GM12864 (cell line): ENCODE measurements at regions not wholly inside any gene's neighbourhood (a gene's known extent, or its start where the extent isn't known, plus 50 kb on each side); places are given as distances from the start of the nearest gene placed in this dataset.

Experiments used
- DNase-seq: peaks from one replicate; pipeline ENCODE4 v3.0.0-alpha.2; 2011; ENCODE audit warnings: low read depth
- H3K4me3 ChIP-seq: 2 replicates; pipeline ENCODE4 v1.5.1; 2011; ENCODE audit warnings: mild to moderate bottlenecking, low read depth, low read length, control low read depth
- CTCF ChIP-seq: IDR thresholded peaks from 2 replicates; pipeline ENCODE4 v1.5.1; 2011; ENCODE audit warnings: low read depth, mild to moderate bottlenecking, moderate library complexity, low read length, control low read depth, inconsistent platforms; ENCODE audit errors: missing control alignments

- no peak for TF ChIP-seq CTCF
- H3K4me3 ChIP-seq, result no peak overlapping the region
- no peak for DNase-seq
Observed at GRCh38 chr12:30422844-30423243, 272.8 kb downstream of the IPO8 start.

GRCh38 chr12:30420561-30420960 is 275.1 kb downstream of the IPO8 start:
- TF ChIP-seq CTCF, result no peak
- no peak for DNase-seq
- no peak overlapping the region for H3K4me3 ChIP-seq

- no peak overlapping the region for H3K4me3 ChIP-seq
- TF ChIP-seq CTCF, result no peak
- no peak for DNase-seq
Observed at GRCh38 chr12:30417697-30418231, 277.9 kb downstream of the IPO8 start.

- no peak for DNase-seq
- TF ChIP-seq CTCF, result no peak
- H3K4me3 ChIP-seq, result no peak overlapping the region
Observed at GRCh38 chr12:30416631-30417030, 279.0 kb downstream of the IPO8 start.

- no peak overlapping the region for H3K4me3 ChIP-seq
- no peak for TF ChIP-seq CTCF
- DNase-seq, result no peak
Observed at GRCh38 chr12:30415777-30416176, 279.9 kb downstream of the IPO8 start.

- TF ChIP-seq CTCF, result no peak
- H3K4me3 ChIP-seq, result no peak overlapping the region
- DNase-seq, result no peak
Observed at GRCh38 chr12:30414507-30414906, 281.2 kb downstream of the IPO8 start.

GRCh38 chr12:30400349-30400748 is 295.3 kb downstream of the IPO8 start:
- no peak for TF ChIP-seq CTCF
- no peak overlapping the region for H3K4me3 ChIP-seq
- DNase-seq, result no peak
